ENCODE measurements at regions not wholly inside any gene's neighbourhood (a gene's known extent, or its start where the extent isn't known, plus 50 kb on each side); places are given as distances from the start of the nearest gene placed in this dataset.
"Not testable (repeated sequence)": the region's sequence is repeated elsewhere in the genome, so short reads cannot be mapped to it uniquely, and the experiment has no call there.

GRCh38 chr11:67817558-67817957, 143.1 kb upstream of the ALDH3B2 start:
- not testable (repeated sequence) for TF ChIP-seq EZH2phosphoT487 (IDR thresholded peaks at IDR 0.05; ENCODE audit: borderline replicate concordance, low read length); CTCF (IDR thresholded peaks at IDR 0.05; ENCODE audit: low read depth, low read length, poor library complexity, severe bottlenecking)
